OCI-M2 (cell line): ENCODE measurements at regions not wholly inside any gene's neighbourhood (a gene's known extent, or its start where the extent isn't known, plus 50 kb on each side); places are given as distances from the start of the nearest gene placed in this dataset.
A peak's percentile ranks its signal among the peaks of the same experiment; 100 is the strongest.
"Not testable (repeated sequence)": the region's sequence is repeated elsewhere in the genome, so short reads cannot be mapped to it uniquely, and the experiment has no call there.

Source experiments
- DNase-seq: peaks from one replicate; lab custom pipeline; 2025; ENCODE audit not compliant: unreplicated experiment; lab: John Stamatoyannopoulos, UW

GRCh38 chr6:28831683-28832082 lies 92.1 kb downstream of the TRIM27 start:
- DNase-seq, result not testable (repeated sequence)

GRCh38 chr6:28836703-28837102 lies 87.1 kb downstream of the TRIM27 start:
- not testable (repeated sequence) for DNase-seq

DNA sequence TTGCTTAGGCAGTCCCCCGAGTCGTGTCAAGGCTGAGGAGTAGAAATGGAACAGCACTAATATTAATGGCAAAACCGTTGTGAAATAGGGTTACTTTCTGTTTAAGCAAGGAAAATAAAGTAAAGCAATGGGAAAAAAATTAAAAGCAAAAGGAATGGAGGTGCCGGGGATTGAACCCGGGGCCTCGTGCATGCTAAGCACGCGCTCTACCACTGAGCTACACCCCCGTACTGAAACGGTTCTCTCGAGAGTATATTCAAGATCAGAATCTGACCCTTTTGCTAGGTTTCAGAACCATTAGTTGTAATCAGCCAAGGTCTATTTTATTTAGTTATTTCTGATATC lies 85.5 kb downstream of the TRIM27 start:
- peak; percentile 95 for DNase-seq

DNA sequence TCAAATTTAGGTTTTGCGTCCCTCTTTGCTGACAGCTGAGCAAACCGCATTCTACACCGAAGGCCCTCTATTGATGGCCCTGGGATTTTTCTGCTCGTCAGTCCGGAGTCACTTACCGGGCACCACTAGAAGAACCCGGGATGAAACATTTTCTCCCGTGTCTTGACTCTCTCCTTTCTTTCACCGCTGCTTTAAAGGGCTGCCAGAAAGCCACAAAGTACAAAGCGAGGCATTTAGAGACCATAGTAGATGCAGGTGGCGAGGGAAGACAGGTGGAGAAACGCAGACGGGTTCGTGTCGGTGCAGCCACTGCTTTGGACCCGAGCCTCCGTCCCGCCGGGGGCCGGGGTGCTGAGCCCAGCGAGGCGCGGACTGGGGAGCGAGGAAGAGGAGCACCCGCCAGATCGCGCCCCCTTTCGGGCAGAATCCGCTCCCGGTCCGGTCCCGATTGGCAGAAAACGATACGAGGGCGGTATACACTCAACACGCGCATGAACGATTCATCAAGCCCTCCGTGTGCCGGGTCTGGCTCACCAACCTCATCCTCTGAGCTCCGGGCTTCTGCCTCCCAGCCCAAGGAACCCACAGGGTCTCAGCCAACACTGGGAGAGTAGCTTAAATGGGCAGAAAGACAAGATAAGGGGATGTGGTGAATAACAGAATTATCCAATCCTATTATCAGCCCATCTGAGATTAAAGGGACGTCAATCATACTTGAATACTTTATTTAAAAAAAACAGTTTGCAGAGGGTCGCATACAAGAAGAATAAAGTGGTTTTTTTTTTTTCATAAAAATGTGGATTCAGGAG lies 84.9 kb downstream of the TRIM27 start:
- peak; percentile 94 for DNase-seq

- DNase-seq, result no peak
These were observed 84.2 kb downstream of the TRIM27 start for GRCh38 chr6:28839443-28840120.

DNA sequence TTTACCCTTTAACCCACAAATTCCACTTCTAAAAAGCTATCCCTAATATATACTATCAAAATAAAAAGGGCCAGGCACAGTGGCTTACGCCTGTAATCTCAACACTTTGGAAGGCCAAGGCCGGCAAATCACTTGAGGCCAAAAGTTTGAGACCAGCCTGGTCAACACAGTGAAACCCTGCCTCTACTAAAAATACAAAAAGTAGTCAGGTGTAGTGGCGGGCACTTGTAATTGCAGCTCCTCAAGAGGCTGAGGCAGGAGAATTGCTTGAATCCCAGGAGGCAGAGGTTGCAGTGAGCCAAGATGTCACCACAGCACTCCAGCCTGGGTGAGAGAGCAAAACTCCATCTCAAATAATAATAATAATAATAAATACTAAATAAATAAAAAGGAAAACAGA lies 82.5 kb downstream of the TRIM27 start:
- DNase-seq, result no peak

- DNase-seq, result peak; percentile 69
These were observed 75.0 kb downstream of the TRIM27 start for GRCh38 chr6:28848756-28849155.
